ENCODE measurements at regions not wholly inside any gene's neighbourhood (a gene's known extent, or its start where the extent isn't known, plus 50 kb on each side); places are given as distances from the start of the nearest gene placed in this dataset.

DNA sequence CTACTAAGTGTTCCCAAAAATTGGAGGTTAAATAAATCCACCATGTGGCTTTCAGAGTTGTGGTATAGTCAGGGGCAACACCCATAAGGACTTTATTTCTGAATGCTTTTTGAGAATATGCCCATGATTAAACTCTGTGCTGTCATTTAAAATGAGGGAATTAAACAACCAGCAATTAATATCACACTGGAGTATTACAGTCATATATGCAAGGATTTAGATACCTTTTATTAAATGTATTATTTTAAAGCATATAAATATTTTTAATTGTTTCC is 227.6 kb downstream of the ZPLD1 start:
- no peaks in the 10 kb centered on the region for H3K79me2 ChIP-seq (ENCODE audit: insufficient read depth, low read length)
- H3K27me3 ChIP-seq (ENCODE audit: insufficient read depth, low read length, poor library complexity): no peaks in the 10 kb centered on the region
- no peak overlapping the region for H3K4me3 ChIP-seq (ENCODE audit: low read depth in 1 of 2, low read length in 2 of 2)
- DNase-seq (no peak), ATAC-seq (ENCODE audit: insufficient read depth, low read depth) (no peak)
- H3K4me1 ChIP-seq (ENCODE audit: insufficient read depth, low read length): no peaks in the 10 kb centered on the region
- H2AFZ ChIP-seq (ENCODE audit: low read depth, low read length): no peak overlapping the region
- H3K9me3 ChIP-seq (ENCODE audit: insufficient read depth, low read length, severe bottlenecking): no peaks in the 10 kb centered on the region
- no peak overlapping the region for H3K4me2 ChIP-seq (ENCODE audit: insufficient read depth, low read length)
- H4K20me1 ChIP-seq (ENCODE audit: insufficient read depth, low read length): no peaks in the 10 kb centered on the region
- no peaks in the 10 kb centered on the region for H3K36me3 ChIP-seq (ENCODE audit: insufficient read depth, low read length)
- H3K27ac ChIP-seq (ENCODE audit: low read length): no peak overlapping the region
- H3K9ac ChIP-seq (ENCODE audit: low read depth, low read length): no peak overlapping the region
- no peak for TF ChIP-seq EZH2 (IDR thresholded peaks at IDR 0.05; ENCODE audit: borderline replicate concordance, low read depth, low read length, severe bottlenecking)
- TF ChIP-seq, protein P1, sequence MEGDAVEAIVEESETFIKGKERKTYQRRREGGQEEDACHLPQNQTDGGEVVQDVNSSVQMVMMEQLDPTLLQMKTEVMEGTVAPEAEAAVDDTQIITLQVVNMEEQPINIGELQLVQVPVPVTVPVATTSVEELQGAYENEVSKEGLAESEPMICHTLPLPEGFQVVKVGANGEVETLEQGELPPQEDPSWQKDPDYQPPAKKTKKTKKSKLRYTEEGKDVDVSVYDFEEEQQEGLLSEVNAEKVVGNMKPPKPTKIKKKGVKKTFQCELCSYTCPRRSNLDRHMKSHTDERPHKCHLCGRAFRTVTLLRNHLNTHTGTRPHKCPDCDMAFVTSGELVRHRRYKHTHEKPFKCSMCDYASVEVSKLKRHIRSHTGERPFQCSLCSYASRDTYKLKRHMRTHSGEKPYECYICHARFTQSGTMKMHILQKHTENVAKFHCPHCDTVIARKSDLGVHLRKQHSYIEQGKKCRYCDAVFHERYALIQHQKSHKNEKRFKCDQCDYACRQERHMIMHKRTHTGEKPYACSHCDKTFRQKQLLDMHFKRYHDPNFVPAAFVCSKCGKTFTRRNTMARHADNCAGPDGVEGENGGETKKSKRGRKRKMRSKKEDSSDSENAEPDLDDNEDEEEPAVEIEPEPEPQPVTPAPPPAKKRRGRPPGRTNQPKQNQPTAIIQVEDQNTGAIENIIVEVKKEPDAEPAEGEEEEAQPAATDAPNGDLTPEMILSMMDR (IDR thresholded peaks at IDR 0.05; ENCODE audit: borderline replicate concordance, extremely low read depth, low read length, poor library complexity, severe bottlenecking): no peak

DNA sequence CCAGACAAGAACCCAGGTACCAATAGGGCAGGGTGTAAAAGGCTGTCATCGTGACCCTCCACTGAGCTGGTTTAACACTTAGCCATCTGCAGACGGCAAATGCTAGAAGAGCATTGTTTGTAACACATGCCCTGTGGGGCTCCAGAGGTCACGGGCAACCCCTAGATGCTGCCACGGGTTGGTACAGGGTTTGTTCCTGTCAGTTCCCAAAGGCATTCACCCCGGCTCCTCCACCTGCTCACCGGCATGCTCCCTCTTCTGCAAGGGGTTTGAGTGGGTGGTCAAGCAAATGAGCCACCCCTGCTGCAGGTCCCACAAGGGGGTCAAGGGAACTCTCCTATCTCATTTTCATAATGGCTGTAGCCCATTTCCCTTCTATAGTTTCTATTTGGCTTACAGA is 229.3 kb downstream of the ZPLD1 start:
- H3K27ac ChIP-seq (ENCODE audit: low read length): no peak overlapping the region
- no peaks in the 10 kb centered on the region for H3K36me3 ChIP-seq (ENCODE audit: insufficient read depth, low read length)
- H3K4me3 ChIP-seq (ENCODE audit: low read depth in 1 of 2, low read length in 2 of 2): no peak overlapping the region
- no peaks in the 10 kb centered on the region for H3K4me1 ChIP-seq (ENCODE audit: insufficient read depth, low read length)
- DNase-seq: no peak
- no peak overlapping the region for H3K4me2 ChIP-seq (ENCODE audit: insufficient read depth, low read length)
- TF ChIP-seq, protein P1 (IDR thresholded peaks at IDR 0.05; ENCODE audit: borderline replicate concordance, extremely low read depth, low read length, poor library complexity, severe bottlenecking): no peak
- TF ChIP-seq EZH2 (IDR thresholded peaks at IDR 0.05; ENCODE audit: borderline replicate concordance, low read depth, low read length, severe bottlenecking): no peak
- no peaks in the 10 kb centered on the region for H4K20me1 ChIP-seq (ENCODE audit: insufficient read depth, low read length)
- H3K9me3 ChIP-seq (ENCODE audit: insufficient read depth, low read length, severe bottlenecking): no peaks in the 10 kb centered on the region
- H2AFZ ChIP-seq (ENCODE audit: low read depth, low read length): no peak overlapping the region
- H3K27me3 ChIP-seq (ENCODE audit: insufficient read depth, low read length, poor library complexity): no peaks in the 10 kb centered on the region
- H3K9ac ChIP-seq (ENCODE audit: low read depth, low read length): no peak overlapping the region
- ATAC-seq (ENCODE audit: insufficient read depth, low read depth): no peak
- no peaks in the 10 kb centered on the region for H3K79me2 ChIP-seq (ENCODE audit: insufficient read depth, low read length)

DNA sequence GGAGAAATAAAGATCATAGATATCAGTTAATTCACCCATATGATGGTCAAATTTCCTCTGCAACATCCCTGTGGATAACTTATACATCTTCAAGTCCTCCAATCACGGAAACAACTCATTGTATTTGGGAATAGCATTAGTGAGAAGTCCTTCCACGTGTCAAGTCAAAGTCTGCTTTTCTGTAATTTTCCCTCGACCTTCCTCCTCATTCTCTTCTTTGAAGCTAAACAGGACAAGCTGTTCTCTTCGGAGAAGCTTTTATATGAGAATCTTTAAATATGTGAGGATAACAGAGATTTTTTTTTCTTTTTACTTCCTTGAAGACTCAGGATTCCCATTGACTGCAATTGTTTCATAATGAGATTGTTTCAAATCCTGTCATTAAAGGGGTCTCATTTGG is 230.4 kb downstream of the ZPLD1 start:
- no peak overlapping the region for H3K27ac ChIP-seq (ENCODE audit: low read length)
- H3K4me3 ChIP-seq (ENCODE audit: low read depth in 1 of 2, low read length in 2 of 2): no peak overlapping the region
- H3K9ac ChIP-seq (ENCODE audit: low read depth, low read length): no peak overlapping the region
- ATAC-seq (ENCODE audit: insufficient read depth, low read depth): no peak
- no peak for DNase-seq
- no peak for TF ChIP-seq EZH2 (IDR thresholded peaks at IDR 0.05; ENCODE audit: borderline replicate concordance, low read depth, low read length, severe bottlenecking)
- TF ChIP-seq, protein P1 (IDR thresholded peaks at IDR 0.05; ENCODE audit: borderline replicate concordance, extremely low read depth, low read length, poor library complexity, severe bottlenecking): no peak
- no peaks in the 10 kb centered on the region for H3K36me3 ChIP-seq (ENCODE audit: insufficient read depth, low read length)
- no peak overlapping the region for H2AFZ ChIP-seq (ENCODE audit: low read depth, low read length)
- H3K79me2 ChIP-seq (ENCODE audit: insufficient read depth, low read length): no peaks in the 10 kb centered on the region
- no peaks in the 10 kb centered on the region for H3K9me3 ChIP-seq (ENCODE audit: insufficient read depth, low read length, severe bottlenecking)
- no peak overlapping the region for H3K4me2 ChIP-seq (ENCODE audit: insufficient read depth, low read length)
- no peaks in the 10 kb centered on the region for H3K4me1 ChIP-seq (ENCODE audit: insufficient read depth, low read length)
- no peaks in the 10 kb centered on the region for H3K27me3 ChIP-seq (ENCODE audit: insufficient read depth, low read length, poor library complexity)
- no peaks in the 10 kb centered on the region for H4K20me1 ChIP-seq (ENCODE audit: insufficient read depth, low read length)

DNA sequence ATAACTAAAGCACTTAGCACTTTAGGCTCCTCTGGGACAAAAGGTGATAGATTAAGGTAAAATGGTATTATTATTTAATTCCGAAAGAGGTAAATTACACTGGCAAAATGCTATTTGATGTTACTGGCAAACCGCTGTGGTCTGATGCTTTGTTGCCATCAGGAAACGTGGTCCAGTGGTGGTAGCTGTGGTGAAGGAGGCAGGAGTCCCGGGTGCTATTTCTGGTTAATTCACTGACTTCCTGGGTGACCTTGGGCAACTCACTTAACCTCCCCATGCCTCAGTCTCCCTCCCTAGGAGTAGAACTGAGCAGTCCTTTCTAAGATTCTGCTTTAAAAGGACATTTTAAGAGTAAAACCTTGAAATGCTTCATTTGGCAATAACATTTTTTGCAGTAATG is 233.4 kb downstream of the ZPLD1 start:
- H3K9me3 ChIP-seq (ENCODE audit: insufficient read depth, low read length, severe bottlenecking): no peaks in the 10 kb centered on the region
- H2AFZ ChIP-seq (ENCODE audit: low read depth, low read length): no peak overlapping the region
- no peak overlapping the region for H3K27ac ChIP-seq (ENCODE audit: low read length)
- no peaks in the 10 kb centered on the region for H4K20me1 ChIP-seq (ENCODE audit: insufficient read depth, low read length)
- H3K4me1 ChIP-seq (ENCODE audit: insufficient read depth, low read length): no peaks in the 10 kb centered on the region
- H3K4me3 ChIP-seq (ENCODE audit: low read depth in 1 of 2, low read length in 2 of 2): no peak overlapping the region
- no peaks in the 10 kb centered on the region for H3K79me2 ChIP-seq (ENCODE audit: insufficient read depth, low read length)
- H3K9ac ChIP-seq (ENCODE audit: low read depth, low read length): no peak overlapping the region
- no peak for ATAC-seq (ENCODE audit: insufficient read depth, low read depth)
- DNase-seq: no peak
- H3K4me2 ChIP-seq (ENCODE audit: insufficient read depth, low read length): no peak overlapping the region
- no peak for TF ChIP-seq EZH2 (IDR thresholded peaks at IDR 0.05; ENCODE audit: borderline replicate concordance, low read depth, low read length, severe bottlenecking)
- TF ChIP-seq, protein P1 (IDR thresholded peaks at IDR 0.05; ENCODE audit: borderline replicate concordance, extremely low read depth, low read length, poor library complexity, severe bottlenecking): no peak
- H3K27me3 ChIP-seq (ENCODE audit: insufficient read depth, low read length, poor library complexity): no peaks in the 10 kb centered on the region
- no peaks in the 10 kb centered on the region for H3K36me3 ChIP-seq (ENCODE audit: insufficient read depth, low read length)
